Renal cortex interstitium (tissue), 11 donors: ENCODE measurements at regions not wholly inside any gene's neighbourhood (a gene's known extent, or its start where the extent isn't known, plus 50 kb on each side); places are given as distances from the start of the nearest gene placed in this dataset.

Source experiments
- DNase-seq, 11 donors: peaks; one replicate each; pipeline ENCODE4 v3.0.0-alpha.2; 2013; ENCODE audit warnings: low read depth in 9 of 11, low spot score in 4 of 11; ENCODE audit errors: extremely low read depth in 1 of 11

DNA sequence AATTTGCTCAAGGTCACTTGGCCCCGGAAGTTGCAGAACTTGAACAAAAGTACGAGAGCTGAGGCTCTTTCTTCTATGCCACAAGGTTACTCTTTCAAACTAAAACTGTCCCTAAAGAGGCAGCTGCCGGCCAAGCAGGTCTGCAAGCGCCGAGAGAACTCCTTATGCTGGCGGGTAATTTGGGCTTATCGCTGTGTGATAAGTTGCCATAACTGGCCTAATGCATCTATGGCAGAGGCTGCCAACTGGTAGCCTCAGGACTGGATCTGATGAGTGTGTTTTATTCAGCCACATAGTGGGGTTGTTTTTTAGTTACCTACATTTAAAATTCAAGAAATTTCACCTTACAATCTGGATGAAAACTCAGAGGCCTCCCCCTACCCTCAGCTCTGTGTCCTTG is 68.1 kb upstream of the SPOCK1 start:
- DNase-seq: no peak

DNA sequence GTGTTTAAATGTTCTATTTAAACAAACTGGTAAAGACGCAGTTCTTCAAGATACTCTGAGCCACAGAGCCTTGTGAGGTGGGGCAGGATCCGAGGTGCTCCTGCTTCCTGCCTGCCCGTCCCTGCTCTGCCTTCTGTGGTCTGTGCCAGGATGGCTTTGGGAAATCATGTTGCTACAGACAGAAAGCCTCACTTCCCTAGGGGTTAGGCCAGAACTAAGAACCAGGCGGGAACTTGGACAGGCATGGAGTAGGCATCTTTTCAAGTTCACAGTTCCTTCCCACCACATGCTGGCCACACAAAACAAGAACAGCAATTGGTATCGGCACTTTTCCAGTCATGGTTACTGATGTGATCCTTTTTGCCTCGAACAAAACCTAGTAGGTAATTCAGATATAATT is 67.7 kb upstream of the SPOCK1 start:
- no peak for DNase-seq

DNA sequence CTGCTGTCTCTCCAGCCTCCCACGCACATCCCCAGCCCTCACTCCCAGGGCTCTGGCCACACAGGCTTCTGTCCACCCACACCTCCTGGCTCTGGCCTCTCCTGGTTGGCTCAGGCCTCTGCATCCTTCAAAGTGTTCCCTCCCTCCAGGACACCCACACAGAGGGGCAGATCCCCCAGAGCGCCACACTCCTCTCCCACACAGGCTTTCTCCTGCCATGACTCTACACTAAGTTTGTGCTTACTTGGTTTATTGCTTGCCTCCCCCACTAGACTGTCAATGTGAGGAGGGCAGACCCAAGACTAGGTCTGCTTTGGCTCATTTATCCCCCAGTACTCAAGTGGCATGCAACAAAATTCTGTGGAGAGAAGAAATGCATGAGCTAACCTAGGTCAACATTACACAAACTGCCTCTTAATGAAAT is 67.0 kb upstream of the SPOCK1 start:
- DNase-seq: no peak

DNA sequence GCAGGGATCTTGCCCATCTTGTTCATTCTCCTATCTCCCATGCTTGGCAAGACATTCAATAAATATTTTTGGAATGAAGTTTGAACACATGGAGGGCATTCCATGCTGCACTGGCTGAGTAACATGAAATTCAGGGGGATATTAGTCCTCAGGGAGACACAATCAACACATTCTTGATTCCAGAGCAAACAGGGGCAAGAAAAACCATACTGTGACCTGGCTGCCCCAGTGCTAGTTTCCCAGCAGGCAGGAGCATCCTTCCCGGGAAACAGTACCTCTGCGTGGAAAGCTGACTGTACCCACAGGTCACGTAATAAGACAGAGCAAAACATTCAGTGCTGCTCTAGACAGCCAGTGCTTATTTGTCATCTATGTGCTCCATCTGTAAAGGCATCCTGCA is 66.3 kb upstream of the SPOCK1 start:
- no peak for DNase-seq

DNA sequence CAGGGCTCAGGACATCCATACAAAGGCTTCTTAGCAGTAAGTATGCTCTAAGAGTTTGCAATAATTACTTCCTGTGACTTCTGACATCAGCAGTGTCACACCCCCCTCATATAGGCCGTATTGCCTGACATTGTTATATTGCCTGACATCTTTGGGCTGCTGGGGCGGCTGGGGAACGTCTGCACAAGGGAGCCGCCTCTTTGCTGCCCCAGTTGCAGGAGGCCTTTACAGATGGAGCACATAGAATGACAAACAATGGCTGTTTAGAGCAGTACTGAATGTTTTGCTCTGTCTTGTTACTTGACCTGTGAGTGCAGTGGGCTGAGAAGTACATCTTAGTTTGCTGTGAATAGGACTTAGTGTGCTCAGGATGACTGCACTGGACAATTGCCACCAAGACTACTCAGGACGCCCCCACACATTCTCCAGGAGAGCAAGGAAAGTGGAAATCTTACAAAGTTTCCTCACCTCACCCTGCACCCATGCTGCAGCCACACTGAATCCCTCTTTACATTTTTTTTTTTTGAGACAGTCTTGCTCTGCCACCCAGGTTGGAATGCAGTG is 65.4 kb upstream of the SPOCK1 start:
- DNase-seq: peak in 5 of 11 donors; percentile 21 to 35 (median 31)

DNA sequence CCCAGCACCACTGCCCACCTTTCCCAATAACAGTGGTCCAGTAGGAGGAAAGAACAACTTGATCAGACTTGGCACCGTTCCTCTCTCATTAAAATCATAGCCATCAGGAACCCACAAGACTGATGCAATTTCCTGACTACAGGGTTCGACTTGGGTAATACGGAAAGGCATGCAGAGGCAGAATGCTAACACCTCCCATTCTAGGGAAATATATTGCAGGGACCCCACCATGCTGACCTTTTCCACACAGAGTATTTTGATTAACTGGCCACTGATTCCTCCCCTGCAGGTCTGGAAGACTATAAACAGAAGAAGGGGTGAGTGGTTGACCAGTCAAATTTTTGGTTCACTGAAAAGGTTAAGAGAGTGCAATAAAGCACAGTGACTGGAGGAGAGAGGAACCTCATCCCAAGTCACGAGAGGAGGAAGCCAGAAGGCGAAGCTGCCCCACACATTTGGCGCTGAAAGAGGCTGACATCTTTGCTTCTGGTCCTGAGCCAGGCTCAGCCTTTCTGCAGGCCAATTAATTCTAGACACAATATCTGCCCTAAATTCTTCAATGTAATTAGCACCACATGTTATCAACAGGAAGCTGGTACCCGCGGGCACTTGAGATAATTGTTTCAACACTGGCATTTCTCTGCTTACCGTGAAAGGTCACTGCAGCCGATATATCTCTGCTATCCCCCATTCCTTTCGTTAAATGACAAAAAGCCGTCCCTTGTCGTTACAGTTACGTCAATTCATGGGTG is 64.7 kb upstream of the SPOCK1 start:
- peak in 8 of 11 donors; percentile 22 to 45 (median 38) for DNase-seq

DNA sequence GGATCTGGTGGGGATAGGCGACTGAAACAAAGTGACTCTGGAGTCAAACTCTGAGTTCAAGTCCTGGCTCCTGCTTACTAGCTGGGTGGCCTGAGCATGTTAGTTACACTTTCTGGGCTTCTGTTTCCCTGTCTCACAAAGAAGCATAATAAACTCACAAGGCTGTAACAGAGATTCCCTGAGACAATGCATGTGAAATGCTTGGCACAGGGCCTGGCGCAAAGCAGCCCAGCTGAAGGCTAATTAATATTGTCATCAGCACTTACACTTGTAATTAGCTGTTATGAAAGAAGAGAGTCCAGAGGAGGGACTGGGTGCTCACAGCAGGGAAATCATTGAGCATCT is 64.1 kb upstream of the SPOCK1 start:
- DNase-seq: no peak

DNA sequence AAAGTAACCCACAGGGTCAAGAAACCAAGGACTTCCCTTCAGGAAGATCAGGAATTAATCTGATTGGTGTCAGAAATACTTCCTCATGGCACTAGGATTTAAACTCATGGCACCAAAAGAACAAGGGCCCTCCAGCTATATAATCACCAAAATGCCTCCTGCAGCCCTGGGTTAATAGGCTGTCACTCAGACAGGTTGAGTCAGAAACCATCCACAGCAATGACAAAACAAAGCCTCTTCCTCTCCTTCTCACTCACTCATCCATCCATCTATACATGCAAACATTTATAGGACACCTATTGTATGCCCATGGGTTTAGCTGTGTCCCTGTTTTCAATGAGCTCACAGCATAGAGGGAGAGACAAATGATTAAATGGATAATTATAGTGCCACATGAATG is 62.5 kb upstream of the SPOCK1 start:
- no peak for DNase-seq

DNA sequence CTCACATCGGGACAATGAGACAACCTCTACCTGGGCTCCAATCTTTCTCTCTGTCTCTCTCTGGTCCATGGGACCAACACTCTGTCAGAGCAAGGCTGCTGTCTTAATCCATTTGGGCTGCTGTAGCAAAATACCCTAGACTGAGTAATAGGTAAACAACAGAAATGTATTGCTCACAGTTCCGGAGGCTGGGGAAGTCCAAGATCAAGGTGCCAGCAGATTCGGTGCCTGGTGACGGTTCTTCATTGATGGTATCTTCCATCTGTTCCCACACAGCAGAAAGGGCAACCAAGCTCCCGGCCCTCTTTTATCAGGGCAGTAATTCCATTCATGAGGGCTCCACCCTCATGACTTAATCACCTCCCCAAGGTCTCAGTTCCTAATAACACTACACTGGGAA is 61.3 kb upstream of the SPOCK1 start:
- no peak for DNase-seq
